ENCODE measurements at regions not wholly inside any gene's neighbourhood (a gene's known extent, or its start where the extent isn't known, plus 50 kb on each side); places are given as distances from the start of the nearest gene placed in this dataset.

- intact Hi-C loops (cut with micrococcal nuclease), result no loop called here
- no peak for TF ChIP-seq ZFX (IDR thresholded peaks at IDR 0.05)
- TF ChIP-seq RAD21 (IDR thresholded peaks at IDR 0.05; ENCODE audit: low read depth), result peak; percentile 12; the same call in 1 of the 2 replicates
- TF ChIP-seq CTCF (IDR thresholded peaks at IDR 0.05 in 2 of 3, conservative IDR thresholded peaks at IDR 0.05 in 1 of 3; ENCODE audit: borderline replicate concordance in 1 of 3, insufficient read depth in 1 of 3, low read depth in 2 of 3, low read length in 2 of 3), result peak in 2 of 3 experiments; percentile 26 to 29; a peak in 3 of 6 replicates
- H3K27ac ChIP-seq (ENCODE audit: low read depth, low read length), result no peak overlapping the region
- H3K4me1 ChIP-seq (ENCODE audit: control insufficient read depth in 1 of 2, insufficient read depth in 2 of 2, low read length in 2 of 2), result no peaks in the 10 kb centered on the region
- DNase-seq (ENCODE audit: low read depth, low spot score) (no peak), ATAC-seq (no peak)
- no peaks in the 10 kb centered on the region for H4K20me1 ChIP-seq (ENCODE audit: insufficient read depth)
- no peaks in the 10 kb centered on the region for H3K27me3 ChIP-seq (ENCODE audit: insufficient read depth, low read length)
- POLR2A ChIA-PET, result no interaction called here
- no peaks in the 10 kb centered on the region for H3K9me3 ChIP-seq (ENCODE audit: control insufficient read depth in 1 of 2, insufficient read depth in 1 of 2, low read depth in 1 of 2, low read length in 2 of 2)
- no peak overlapping the region for H2AFZ ChIP-seq (ENCODE audit: low read depth, low read length, poor library complexity, severe bottlenecking)
- no peak overlapping the region for H3K4me2 ChIP-seq (ENCODE audit: low read length)
- RAD21 ChIA-PET (ENCODE audit: low non-redundant PET in 1 of 2, low total read pairs in 2 of 2, uncharacterized antibody in 2 of 2, unreplicated experiment in 2 of 2), result no interaction called here
- H3K36me3 ChIP-seq (ENCODE audit: control insufficient read depth in 1 of 2, insufficient read depth in 2 of 2, low read length in 2 of 2), result no peaks in the 10 kb centered on the region
- H3K9ac ChIP-seq (ENCODE audit: low read length), result no peak overlapping the region
- BruUV-seq (replicated peaks), result no TSS peak
- 0 out of 2 replicates have a peak, but pooled peaks cover 3% of the 10 kb centered on the region for H3K9me2 ChIP-seq (ENCODE audit: insufficient read depth)
- no peak overlapping the region for H3K4me3 ChIP-seq (replicated peaks in 1 of 2; ENCODE audit: low read depth in 1 of 2, low read length in 2 of 2)
- no peaks in the 10 kb centered on the region for H3K79me2 ChIP-seq (ENCODE audit: insufficient read depth, low read length)
- CTCF ChIA-PET, result no interaction called here
Observed at GRCh38 chr4:13108096-13108495, 376.0 kb downstream of the RAB28 start.

- ATAC-seq (no peak), DNase-seq (ENCODE audit: low read depth, low spot score) (no peak)
- Histone ChIP-seq H3K9me2 (ENCODE audit: insufficient read depth) (no peaks in the 10 kb centered on the region), H2AFZ (ENCODE audit: low read depth, low read length, poor library complexity, severe bottlenecking) (no peak overlapping the region), H3K4me3 (replicated peaks in 1 of 2; ENCODE audit: low read depth in 1 of 2, low read length in 2 of 2) (no peak overlapping the region), H3K4me1 (ENCODE audit: control insufficient read depth in 1 of 2, insufficient read depth in 2 of 2, low read length in 2 of 2) (no peaks in the 10 kb centered on the region), H3K36me3 (ENCODE audit: control insufficient read depth in 1 of 2, insufficient read depth in 2 of 2, low read length in 2 of 2) (no peaks in the 10 kb centered on the region), H3K4me2 (ENCODE audit: low read length) (no peak overlapping the region), H4K20me1 (ENCODE audit: insufficient read depth) (no peaks in the 10 kb centered on the region), H3K9me3 (ENCODE audit: control insufficient read depth in 1 of 2, insufficient read depth in 1 of 2, low read depth in 1 of 2, low read length in 2 of 2) (no peaks in the 10 kb centered on the region), H3K27ac (ENCODE audit: low read depth, low read length) (no peak overlapping the region), H3K9ac (ENCODE audit: low read length) (no peak overlapping the region), H3K27me3 (ENCODE audit: insufficient read depth, low read length) (no peaks in the 10 kb centered on the region), H3K79me2 (ENCODE audit: insufficient read depth, low read length) (no peaks in the 10 kb centered on the region)
- CTCF ChIA-PET, result no interaction called here
- RAD21 ChIA-PET (ENCODE audit: low non-redundant PET in 1 of 2, low total read pairs in 2 of 2, uncharacterized antibody in 2 of 2, unreplicated experiment in 2 of 2), result no interaction called here
- BruUV-seq (replicated peaks), result no TSS peak
- intact Hi-C loops (cut with micrococcal nuclease), result no loop called here
- POLR2A ChIA-PET, result no interaction called here
- TF ChIP-seq ATF3 (IDR thresholded peaks at IDR 0.05) (no peak), SRF (IDR thresholded peaks at IDR 0.05; ENCODE audit: low read depth) (no peak), ZFX (IDR thresholded peaks at IDR 0.05) (no peak), CTCF (IDR thresholded peaks at IDR 0.05 in 2 of 3, conservative IDR thresholded peaks at IDR 0.05 in 1 of 3; ENCODE audit: borderline replicate concordance in 1 of 3, insufficient read depth in 1 of 3, low read depth in 2 of 3, low read length in 2 of 3) (no peak), RAD21 (IDR thresholded peaks at IDR 0.05; ENCODE audit: low read depth) (no peak), TCF7L2 (IDR thresholded peaks at IDR 0.05; ENCODE audit: borderline replicate concordance, extremely low read depth, insufficient read depth, insufficient read length) (no peak), ELF1 (IDR thresholded peaks at IDR 0.05; ENCODE audit: borderline replicate concordance, low read depth) (no peak), POLR2AphosphoS5 (IDR thresholded peaks at IDR 0.05; ENCODE audit: low read depth, low read length) (no peak), MAX (IDR thresholded peaks at IDR 0.05) (no peak), EZH2 (IDR thresholded peaks at IDR 0.05) (no peak), JUND (IDR thresholded peaks at IDR 0.05) (no peak)
- TF ChIP-seq, protein P1, sequence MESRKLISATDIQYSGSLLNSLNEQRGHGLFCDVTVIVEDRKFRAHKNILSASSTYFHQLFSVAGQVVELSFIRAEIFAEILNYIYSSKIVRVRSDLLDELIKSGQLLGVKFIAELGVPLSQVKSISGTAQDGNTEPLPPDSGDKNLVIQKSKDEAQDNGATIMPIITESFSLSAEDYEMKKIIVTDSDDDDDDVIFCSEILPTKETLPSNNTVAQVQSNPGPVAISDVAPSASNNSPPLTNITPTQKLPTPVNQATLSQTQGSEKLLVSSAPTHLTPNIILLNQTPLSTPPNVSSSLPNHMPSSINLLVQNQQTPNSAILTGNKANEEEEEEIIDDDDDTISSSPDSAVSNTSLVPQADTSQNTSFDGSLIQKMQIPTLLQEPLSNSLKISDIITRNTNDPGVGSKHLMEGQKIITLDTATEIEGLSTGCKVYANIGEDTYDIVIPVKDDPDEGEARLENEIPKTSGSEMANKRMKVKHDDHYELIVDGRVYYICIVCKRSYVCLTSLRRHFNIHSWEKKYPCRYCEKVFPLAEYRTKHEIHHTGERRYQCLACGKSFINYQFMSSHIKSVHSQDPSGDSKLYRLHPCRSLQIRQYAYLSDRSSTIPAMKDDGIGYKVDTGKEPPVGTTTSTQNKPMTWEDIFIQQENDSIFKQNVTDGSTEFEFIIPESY (IDR thresholded peaks at IDR 0.05; ENCODE audit: extremely low read depth, insufficient replicate concordance, low read length), result no peak
Observed at GRCh38 chr4:13103382-13104015, 380.6 kb downstream of the RAB28 start.
